ENCODE measurements at regions not wholly inside any gene's neighbourhood (a gene's known extent, or its start where the extent isn't known, plus 50 kb on each side); places are given as distances from the start of the nearest gene placed in this dataset.
"Not testable (repeated sequence)": the region's sequence is repeated elsewhere in the genome, so short reads cannot be mapped to it uniquely, and the experiment has no call there.

DNA sequence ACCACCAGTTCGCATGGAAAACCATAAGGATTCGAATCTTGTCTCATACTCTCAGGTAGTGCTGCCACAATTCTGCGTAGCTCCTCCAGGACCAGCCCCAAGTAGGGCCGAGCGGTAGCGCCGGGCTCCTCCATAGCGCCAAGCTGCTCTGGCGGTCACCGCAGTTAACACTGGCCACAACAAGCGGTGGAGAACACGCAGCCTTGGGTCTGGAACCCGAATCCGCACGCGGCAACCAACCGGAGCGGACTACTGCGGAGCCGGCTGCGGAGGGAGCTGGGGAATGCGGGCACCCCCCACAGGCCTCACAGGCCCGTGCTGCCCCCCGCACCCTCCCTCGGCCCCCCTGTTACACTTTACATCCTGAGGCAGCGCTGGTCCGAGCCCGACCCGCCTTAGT is 531.5 kb downstream of the STK39 start:
- no peak for TF ChIP-seq POLR2A (IDR thresholded peaks at IDR 0.05)
- TF ChIP-seq POLR2AphosphoS5 (IDR thresholded peaks at IDR 0.05): no peak
- no peak for TF ChIP-seq CTCF (IDR thresholded peaks at IDR 0.05)
- H3K27me3 ChIP-seq: no peaks in the 10 kb centered on the region
- DNase-seq: no peak

GRCh38 chr2:167715498-167715897 is 531.9 kb downstream of the STK39 start:
- intact Hi-C loops (cut with DNase I); H3K36me3 ChIP-seq; DNase-seq; H3K27ac ChIP-seq; H3K9me3 ChIP-seq; H3K4me3 ChIP-seq; H3K4me1 ChIP-seq; H3K27me3 ChIP-seq: not testable (repeated sequence)
- 88 to 89% methylated on average over 4 of the region's 4 CpGs for WGBS, 2 donors

More for the DNA sequence above, 531.5 kb downstream of the STK39 start:
- no peak overlapping the region for H3K27ac ChIP-seq
- WGBS, 2 donors: 90 to 95% methylated on average over 29 of the region's 29 CpGs
- intact Hi-C loops (cut with DNase I): no loop called here
- no peak overlapping the region for H3K4me3 ChIP-seq
- H3K9me3 ChIP-seq: no peaks in the 10 kb centered on the region
- H3K4me1 ChIP-seq: no peaks in the 10 kb centered on the region
- no peaks in the 10 kb centered on the region for H3K36me3 ChIP-seq

DNA sequence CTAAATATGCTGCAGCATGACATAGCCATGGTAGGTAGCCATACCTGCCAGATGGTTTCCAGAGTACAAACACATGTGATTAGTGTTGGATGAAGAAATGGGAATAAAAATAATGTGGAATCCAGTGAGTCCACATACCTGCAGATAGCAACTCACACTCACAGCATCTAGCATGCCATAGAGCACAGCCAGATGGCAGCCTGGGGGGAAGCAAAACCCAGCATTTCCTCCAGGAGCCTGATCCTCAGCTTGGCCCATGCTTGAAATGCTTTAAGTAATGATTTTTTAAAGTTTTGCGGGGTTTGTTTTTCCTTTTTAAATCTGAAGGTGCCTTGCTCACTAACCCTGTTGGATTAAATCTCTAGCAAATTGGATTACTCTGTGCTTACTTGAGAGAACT is 535.1 kb downstream of the STK39 start:
- Histone ChIP-seq H3K27ac (no peak overlapping the region), H3K4me1 (peaks cover 0 to 8% (median 3%) of the 10 kb centered on the region in 4 donors), H3K9me3 (no peaks in the 10 kb centered on the region), H3K4me3 (no peak overlapping the region), H3K36me3 (no peaks in the 10 kb centered on the region), H3K27me3 (no peaks in the 10 kb centered on the region)
- intact Hi-C loops (cut with DNase I): no loop called here
- WGBS, 2 donors: 96 to 98% methylated on average over 1 of the region's 1 CpG
- TF ChIP-seq EP300 (IDR thresholded peaks at IDR 0.05) (no peak), POLR2AphosphoS5 (IDR thresholded peaks at IDR 0.05) (no peak), CTCF (IDR thresholded peaks at IDR 0.05) (no peak), POLR2A (IDR thresholded peaks at IDR 0.05) (no peak)
- no peak for DNase-seq

DNA sequence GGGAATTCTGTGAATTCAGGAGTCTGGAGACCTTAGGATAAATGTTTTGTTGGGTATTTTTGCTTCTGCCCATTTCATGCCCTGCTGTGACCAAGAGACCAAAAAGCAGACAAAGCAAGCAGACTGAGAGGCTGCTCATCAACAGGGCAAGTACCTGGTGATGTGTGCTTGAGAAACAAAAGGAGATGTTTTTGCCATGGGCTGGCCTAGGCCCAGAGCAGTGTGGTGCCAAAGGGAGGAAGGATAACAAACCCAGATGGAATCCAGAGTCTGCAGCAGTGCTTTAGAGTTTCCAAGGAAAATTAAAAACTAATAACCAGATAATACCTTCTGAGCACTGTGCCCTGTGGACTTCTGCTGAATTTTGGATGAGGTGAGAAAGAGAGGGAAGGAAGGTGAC is 538.4 kb downstream of the STK39 start:
- no peaks in the 10 kb centered on the region for H3K9me3 ChIP-seq
- intact Hi-C loops (cut with DNase I): no loop called here
- no peak for DNase-seq

GRCh38 chr2:167706800-167707199 is 540.6 kb downstream of the STK39 start:
- H3K4me3 ChIP-seq: no peak overlapping the region
- peaks cover 0 to 8% (median 3%) of the 10 kb centered on the region in 4 donors for H3K4me1 ChIP-seq
- H3K27me3 ChIP-seq: no peaks in the 10 kb centered on the region
- DNase-seq: no peak
- 43 to 70% methylated on average over 2 of the region's 2 CpGs for WGBS, 2 donors
- no peaks in the 10 kb centered on the region for H3K9me3 ChIP-seq
- intact Hi-C loops (cut with DNase I): no loop called here
- H3K27ac ChIP-seq: no peak overlapping the region
- H3K36me3 ChIP-seq: no peaks in the 10 kb centered on the region
- TF ChIP-seq CTCF (IDR thresholded peaks at IDR 0.05): no peak
- TF ChIP-seq EP300 (IDR thresholded peaks at IDR 0.05): no peak
- no peak for TF ChIP-seq POLR2AphosphoS5 (IDR thresholded peaks at IDR 0.05)
- TF ChIP-seq POLR2A (IDR thresholded peaks at IDR 0.05): no peak

More for the DNA sequence above, 538.4 kb downstream of the STK39 start:
- Histone ChIP-seq H3K27me3 (no peaks in the 10 kb centered on the region), H3K27ac (no peak overlapping the region), H3K36me3 (no peaks in the 10 kb centered on the region), H3K4me3 (no peak overlapping the region), H3K4me1 (peaks cover 0 to 8% (median 3%) of the 10 kb centered on the region in 4 donors)
- TF ChIP-seq POLR2AphosphoS5 (IDR thresholded peaks at IDR 0.05) (no peak), EP300 (IDR thresholded peaks at IDR 0.05) (no peak), POLR2A (IDR thresholded peaks at IDR 0.05) (no peak), CTCF (IDR thresholded peaks at IDR 0.05) (no peak)
